Mammary epithelial cell (primary cell): ENCODE measurements at regions not wholly inside any gene's neighbourhood (a gene's known extent, or its start where the extent isn't known, plus 50 kb on each side); places are given as distances from the start of the nearest gene placed in this dataset.

Experiments
- EZH2 ChIP-seq: IDR thresholded peaks from 2 replicates; pipeline ENCODE4 v1.6.1; 2012; ENCODE audit warnings: low read length, inconsistent platforms, borderline replicate concordance
- TF ChIP-seq, protein P1 (sequence below), 2 donors: IDR thresholded peaks in 1 of 2; conservative IDR thresholded peaks in 1 of 2; 2 replicates each; pipeline ENCODE4 v1.5.1; 2011 to 2012; ENCODE audit warnings: inconsistent platforms in 2 of 2, low read length in 2 of 2, mild to moderate bottlenecking in 2 of 2, control low read depth in 1 of 2, low read depth in 1 of 2; ENCODE audit not compliant: insufficient read depth in 1 of 2; ENCODE audit errors: extremely low read depth in 1 of 2

DNA sequence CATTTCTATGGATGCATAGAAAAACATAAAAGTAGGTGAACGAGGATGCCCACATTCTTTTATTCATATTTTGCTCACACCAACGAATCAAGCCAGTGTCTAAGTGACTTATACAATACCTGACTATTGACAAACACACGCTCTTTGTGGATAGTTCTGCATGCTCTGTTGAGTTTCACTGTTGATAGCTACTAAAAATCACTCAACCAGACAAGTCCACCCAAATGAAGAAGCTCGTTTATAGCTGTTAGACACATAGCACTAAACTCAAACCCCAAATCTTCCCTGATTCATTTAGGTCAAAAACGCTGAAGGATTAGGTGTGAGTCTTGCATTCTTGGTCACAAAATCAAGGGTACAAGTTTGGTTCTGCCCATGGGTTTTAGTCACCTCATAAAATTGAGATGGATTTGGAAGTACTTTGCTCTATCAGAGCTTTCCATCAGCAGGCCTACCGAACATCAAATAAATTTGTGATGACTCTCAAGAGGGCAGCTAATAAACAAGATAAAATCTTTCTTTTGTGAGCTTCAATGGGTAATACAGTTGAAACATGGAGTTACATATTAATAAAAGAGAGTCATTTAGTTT lies 92.7 kb upstream of the ETAA1 start:
- TF ChIP-seq, protein P1, sequence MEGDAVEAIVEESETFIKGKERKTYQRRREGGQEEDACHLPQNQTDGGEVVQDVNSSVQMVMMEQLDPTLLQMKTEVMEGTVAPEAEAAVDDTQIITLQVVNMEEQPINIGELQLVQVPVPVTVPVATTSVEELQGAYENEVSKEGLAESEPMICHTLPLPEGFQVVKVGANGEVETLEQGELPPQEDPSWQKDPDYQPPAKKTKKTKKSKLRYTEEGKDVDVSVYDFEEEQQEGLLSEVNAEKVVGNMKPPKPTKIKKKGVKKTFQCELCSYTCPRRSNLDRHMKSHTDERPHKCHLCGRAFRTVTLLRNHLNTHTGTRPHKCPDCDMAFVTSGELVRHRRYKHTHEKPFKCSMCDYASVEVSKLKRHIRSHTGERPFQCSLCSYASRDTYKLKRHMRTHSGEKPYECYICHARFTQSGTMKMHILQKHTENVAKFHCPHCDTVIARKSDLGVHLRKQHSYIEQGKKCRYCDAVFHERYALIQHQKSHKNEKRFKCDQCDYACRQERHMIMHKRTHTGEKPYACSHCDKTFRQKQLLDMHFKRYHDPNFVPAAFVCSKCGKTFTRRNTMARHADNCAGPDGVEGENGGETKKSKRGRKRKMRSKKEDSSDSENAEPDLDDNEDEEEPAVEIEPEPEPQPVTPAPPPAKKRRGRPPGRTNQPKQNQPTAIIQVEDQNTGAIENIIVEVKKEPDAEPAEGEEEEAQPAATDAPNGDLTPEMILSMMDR (conservative IDR thresholded peaks at IDR 0.05 in 1 of 2, IDR thresholded peaks at IDR 0.05 in 1 of 2; ENCODE audit: extremely low read depth in 1 of 2, insufficient read depth in 1 of 2, low read depth in 1 of 2, low read length in 2 of 2), result no peak
- no peak for TF ChIP-seq EZH2
